Esophagus squamous epithelium (tissue), 4 donors: ENCODE measurements at regions not wholly inside any gene's neighbourhood (a gene's known extent, or its start where the extent isn't known, plus 50 kb on each side); places are given as distances from the start of the nearest gene placed in this dataset.

Experiments
- CTCF ChIP-seq, 6 experiments: fragments of 450-650 bp in 4 of 6; fragments of 200-600 bp in 2 of 6; sonication (generic) in 2 of 6; IDR thresholded peaks; one replicate each; pipeline ENCODE4 v1.5.1; 2016 to 2019; ENCODE audit warnings: antibody characterized with exemption in 6 of 6, mild to moderate bottlenecking in 4 of 6, moderate library complexity in 4 of 6
- POLR2A ChIP-seq, 4 donors: fragments of 450-650 bp; IDR thresholded peaks; one replicate each; pipeline ENCODE4 v1.6.1; 2017; ENCODE audit warnings: antibody characterized with exemption in 4 of 4, mild to moderate bottlenecking in 4 of 4, moderate library complexity in 3 of 4

GRCh38 chr2:192379736-192380135 is 185.0 kb upstream of the TMEFF2 start:
- no peak for TF ChIP-seq POLR2A (IDR thresholded peaks at IDR 0.05)
- TF ChIP-seq CTCF (IDR thresholded peaks at IDR 0.05) = no peak
